Skin of body (tissue), 1 donor: ENCODE measurements at regions not wholly inside any gene's neighbourhood (a gene's known extent, or its start where the extent isn't known, plus 50 kb on each side); places are given as distances from the start of the nearest gene placed in this dataset.

Experiments used
- DNase-seq: peaks from one replicate; lab custom pipeline; 2025; lab: John Stamatoyannopoulos, UW

DNA sequence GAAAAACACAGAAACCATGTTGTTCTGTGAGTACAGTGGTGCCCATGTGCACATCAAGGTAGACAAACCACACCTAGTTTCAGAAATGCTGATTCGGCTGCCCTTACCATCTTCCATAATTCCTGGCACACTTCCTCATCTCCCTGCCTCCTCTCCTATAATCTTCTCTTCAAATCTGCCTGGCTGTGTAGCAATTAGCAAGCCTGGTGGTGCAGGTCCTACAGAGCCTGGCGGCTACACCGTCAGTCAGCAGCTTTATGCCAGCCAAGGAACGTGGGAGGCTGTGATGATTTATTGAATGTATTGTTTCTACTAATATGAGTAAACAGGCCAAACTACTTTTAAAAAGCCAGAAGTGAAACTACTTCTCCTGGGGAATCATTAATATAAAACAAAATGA is 106.8 kb downstream of the SEMA6D start:
- no peak for DNase-seq

DNA sequence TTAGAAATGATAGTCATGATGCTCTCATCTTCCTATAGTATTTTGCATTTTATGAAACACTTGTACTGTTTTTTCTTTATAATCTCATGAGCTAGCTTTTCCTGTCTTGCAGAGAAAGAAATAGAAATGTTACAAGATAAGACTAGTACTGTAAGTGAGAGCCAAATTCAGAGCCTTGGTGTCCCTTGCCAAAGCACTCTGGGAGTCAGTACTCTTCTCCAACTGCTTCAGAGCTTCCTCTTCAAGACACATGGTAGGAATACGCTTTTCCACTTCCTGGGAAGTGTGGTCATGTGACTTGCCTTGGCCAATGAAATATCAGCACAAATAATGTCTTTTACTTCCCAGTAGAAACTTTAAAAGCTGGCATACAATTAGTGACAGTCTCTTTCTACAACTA is 112.4 kb downstream of the SEMA6D start:
- no peak for DNase-seq

DNA sequence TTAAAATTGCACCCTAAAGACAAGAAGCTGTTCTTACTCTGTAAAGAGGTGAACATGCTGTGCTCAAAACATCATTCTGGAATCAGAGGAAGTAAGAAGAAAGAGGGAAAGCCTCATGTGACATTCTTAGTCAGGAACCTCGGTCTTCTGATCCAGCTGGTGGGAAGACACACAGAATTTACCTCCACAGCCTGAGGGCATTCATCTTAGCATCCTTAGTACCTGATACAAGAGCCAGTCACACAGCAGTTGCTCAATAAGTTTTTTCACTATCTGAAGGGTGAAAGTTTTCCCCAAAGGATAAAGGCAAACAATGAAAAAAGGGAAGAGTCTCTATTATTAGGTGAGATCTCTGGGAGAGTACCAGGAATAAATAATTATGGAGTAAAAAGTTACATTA is 116.8 kb downstream of the SEMA6D start:
- DNase-seq = no peak

- no peak for DNase-seq
These were observed 122.0 kb downstream of the SEMA6D start for GRCh38 chr15:47839233-47839825.

DNA sequence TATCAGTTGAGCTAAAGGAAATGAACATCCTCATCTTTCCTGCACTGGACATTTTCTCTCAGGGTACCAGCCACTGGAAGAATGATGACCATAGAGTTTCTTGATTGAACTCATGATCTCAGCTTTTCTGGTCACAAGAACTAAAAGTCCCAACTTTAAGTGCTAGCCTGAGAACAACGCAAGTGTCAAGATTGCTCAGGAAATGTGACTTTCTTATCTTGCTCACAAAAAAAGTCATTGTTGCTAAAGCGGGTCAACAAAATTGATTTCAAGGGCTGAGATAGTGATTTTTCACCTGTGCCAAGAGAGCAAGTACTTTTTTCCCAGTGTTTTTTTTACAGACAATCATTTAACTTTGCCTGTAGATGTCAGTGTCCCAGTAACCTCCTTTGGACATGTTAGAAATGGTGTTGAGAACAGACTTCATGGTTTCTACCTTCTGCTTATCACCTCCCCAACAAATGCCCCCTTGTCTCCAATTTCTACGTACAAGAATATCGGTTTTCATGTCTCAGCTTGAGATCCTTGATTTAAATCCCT is 125.9 kb downstream of the SEMA6D start:
- DNase-seq = no peak

DNA sequence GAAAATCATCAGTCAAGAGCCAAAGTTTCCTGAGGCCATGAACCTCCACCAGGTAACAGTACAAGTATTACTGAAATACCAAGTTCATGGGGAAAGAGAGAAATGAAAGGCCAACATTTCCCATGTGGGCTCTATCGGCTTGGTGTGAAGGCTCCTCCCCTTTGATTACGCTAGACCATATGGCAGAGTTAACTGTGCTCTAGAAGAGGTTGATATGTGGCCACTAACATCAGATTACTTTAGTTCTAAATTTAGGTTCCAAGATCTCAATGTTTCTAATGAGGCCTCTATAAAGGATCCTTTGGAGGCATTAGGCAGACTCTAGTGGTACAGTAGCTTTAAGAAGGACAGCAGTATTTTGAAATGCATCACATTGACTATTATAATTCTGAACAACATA is 127.1 kb downstream of the SEMA6D start:
- no peak for DNase-seq

GRCh38 chr15:47846128-47846868 is 129.0 kb downstream of the SEMA6D start:
- DNase-seq = no peak

- DNase-seq = no peak
These were observed 129.6 kb downstream of the SEMA6D start for GRCh38 chr15:47846876-47847275.

DNA sequence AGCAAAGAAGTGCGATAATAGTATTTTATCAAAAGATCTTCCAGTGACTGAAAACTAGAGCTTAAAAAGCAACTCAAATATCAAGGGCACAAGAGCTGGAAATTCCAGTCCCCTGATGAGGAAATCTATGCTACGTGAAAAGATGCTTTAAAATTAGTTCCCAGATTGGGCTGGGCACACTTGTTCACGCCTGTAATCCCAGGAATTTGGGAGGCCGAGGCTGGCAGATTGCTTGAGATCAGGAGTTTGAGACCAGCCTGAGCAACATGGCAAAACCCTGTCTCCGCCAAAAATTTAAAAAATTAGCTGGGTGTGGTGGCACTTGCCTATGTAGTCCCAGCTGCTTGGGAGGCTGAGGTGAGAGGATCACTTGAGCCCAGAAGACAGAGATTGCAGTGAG is 138.8 kb downstream of the SEMA6D start:
- DNase-seq = no peak

DNA sequence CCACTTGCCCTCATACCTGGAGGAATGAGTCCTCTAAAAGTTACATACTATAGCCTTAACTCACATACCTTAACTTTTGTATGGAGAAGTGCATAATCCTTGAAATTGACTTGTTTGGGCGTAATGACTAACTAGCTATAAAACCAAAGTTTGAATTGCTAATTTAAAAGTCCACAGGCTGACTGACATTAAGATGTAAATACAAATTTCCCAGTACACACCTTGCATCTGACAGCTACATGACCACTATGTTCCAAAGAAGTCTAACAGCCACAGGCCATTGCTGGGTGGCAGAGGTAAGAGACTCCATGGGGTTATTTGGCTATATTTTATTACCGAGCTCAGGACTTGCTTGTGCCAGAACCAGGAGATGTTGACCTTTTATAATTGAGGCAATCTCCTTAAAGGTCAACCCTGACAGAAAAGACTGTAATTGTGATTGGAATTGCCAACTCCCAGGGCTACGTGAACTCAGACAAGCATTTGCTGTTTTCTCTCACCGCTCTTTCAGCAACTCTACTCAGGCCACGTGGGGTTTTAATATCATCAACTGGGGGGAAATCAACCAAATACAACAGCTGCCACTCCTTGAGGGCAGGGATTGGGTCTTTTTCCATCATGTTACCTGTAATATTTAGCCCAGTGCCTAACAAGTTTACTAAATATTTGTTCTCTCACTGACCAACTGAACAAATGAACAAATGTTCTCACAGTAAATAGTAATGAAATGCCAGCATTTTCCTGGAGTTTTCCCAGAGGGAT is 139.9 kb downstream of the SEMA6D start:
- no peak for DNase-seq

GRCh38 chr15:47857776-47858167 is 140.5 kb downstream of the SEMA6D start:
- DNase-seq = no peak

DNA sequence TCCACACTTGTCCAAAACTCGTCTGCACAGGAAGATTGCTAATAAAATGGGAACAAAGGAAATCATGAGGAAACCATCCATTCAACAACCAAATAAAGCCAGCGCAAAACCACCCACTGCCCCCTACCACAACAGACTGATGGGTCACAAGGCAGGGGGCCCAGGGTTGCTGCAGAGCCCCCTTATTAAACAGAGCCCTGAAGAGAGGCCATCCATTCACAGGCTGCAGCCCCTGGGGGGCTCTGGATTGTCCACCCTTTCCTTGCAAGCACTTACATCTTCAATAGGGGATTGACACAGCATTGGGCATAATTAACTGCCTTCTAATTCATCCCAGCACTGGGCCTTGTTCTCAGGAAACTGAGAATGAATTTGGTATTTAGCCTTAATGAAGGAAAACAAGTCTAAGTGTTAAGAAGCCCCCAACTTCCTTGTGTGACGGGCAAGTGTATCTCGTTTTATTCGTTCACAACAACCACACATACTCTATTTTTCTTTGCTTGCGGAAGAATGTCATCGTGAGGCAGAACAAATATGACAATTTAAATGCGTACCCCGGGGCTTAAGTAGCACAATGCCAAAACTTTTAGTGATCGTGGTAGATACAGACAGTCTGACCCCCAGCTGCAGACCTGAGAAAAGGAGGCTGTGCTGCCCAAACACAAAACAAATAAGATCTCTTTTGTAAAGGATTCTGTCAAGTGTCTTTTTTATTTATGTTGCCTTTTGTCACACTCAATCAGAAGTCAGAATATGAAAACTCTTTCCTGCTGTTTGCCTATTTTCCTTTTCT is 144.0 kb downstream of the SEMA6D start:
- no peak for DNase-seq

DNA sequence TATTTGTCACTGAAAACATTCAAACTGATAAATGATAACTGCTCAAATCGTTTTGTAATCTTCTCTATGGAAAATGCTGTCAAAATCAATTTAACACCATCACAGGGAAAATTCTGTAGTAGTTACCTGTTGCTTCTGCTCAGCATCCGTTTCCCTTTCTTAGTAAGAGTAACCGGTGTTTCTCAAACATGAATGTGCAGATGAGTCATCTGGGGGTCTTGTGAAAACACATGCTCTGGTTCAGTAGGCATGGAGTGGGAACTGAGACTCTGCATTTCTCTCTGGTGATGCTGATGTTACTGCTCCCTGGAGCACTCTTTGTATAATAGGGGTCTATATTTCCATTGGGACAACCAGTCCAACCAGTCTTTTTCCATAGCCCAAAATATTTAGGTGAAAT is 145.1 kb downstream of the SEMA6D start:
- no peak for DNase-seq

GRCh38 chr15:47866446-47866845 is 149.1 kb downstream of the SEMA6D start:
- peak; percentile 33 for DNase-seq

DNA sequence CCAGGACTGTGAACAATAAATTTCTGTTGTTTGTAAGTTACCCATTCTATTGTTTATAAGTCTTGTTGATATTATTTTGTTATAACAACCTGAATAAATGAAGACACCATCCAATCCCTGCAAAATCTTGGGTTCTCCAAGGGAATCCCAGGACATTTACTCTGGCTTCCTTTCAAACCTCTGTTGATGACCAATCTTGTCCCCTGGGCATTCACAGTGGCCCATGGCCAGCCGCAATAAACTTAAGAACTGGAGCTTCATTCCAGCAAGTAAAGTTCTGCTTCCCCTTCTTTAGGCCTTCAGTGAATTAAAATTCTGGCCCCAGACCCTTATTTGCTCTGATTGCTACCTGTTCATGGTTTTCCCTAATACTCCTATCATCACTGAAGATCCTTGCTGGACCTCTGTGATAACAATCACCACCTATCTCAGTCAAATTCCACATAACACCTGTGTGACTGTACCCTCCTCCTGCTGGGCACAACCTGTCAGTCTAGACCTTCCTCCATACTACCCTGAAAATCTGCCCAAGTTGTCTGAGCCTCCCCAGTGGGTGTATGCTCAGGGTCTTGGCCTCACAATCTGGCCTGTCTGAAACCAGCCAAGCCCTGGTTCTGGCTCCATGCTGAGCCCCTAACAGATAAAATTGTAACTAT is 153.1 kb downstream of the SEMA6D start:
- DNase-seq = no peak

- DNase-seq = no peak
These were observed 153.8 kb downstream of the SEMA6D start for GRCh38 chr15:47870956-47871625.

DNA sequence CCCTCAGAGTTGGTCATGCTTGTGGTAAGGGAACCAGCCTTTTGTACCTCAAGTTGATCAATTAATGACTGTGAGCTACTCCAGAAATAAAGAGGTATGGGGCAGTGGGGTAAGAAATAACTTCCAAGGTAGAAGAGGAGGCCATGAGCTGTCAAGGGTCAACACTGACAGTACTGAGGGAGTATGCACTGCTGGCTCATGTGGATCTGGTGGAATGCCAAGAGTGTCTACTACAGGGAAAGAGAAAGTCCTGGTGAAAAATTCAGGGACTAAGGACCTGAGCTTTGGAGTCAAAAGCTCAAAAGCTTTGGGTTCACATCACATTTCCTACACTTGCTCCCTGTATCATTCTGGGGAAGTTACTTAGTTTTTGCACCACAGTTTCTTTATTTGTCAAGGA is 154.9 kb downstream of the SEMA6D start:
- DNase-seq = no peak

DNA sequence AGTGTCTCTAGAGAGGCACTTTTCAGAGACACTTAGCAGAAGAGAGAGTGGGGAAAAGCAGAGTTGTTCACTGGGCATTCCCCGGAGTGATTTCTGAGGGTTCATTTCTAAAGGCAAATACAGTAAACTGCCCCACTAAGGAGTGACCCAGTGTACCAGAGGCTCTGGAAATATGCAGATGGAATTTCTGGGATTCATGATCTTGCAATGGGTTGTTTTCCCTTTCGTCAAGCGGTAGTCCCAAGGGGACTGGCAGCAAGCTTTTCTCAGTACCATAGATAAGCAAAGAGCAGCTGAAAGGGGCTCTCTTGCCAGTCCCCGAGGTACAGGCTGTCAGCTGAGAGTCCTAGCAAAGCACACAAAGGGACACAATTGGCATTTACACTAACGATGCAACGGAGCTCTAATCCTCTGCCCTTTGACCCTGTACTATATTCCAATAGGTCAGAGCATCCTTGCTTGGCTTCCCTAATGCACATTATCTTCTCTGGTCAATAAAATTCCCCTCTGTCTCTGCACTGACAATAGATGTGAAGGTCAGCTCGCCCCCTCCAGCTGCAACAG is 155.6 kb downstream of the SEMA6D start:
- peak; percentile 8 for DNase-seq

DNA sequence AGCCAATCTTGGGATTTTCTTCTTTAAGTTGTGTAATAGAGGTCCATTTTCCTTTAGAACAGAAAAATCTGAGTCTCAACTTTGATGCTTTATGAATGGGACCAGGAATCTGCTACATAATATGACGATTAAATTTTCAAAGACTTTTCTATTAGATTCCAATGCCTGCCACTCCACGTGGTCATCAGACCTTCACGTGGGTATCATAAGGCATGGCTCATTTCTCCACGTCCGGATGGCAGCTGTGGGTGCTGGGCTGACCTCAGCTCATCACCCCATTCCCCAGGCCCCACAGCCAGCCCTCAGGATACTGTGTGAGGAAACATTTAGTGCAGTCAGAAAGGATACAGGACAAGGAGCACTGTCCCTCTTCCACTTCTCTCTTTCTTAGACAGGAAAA is 159.7 kb downstream of the SEMA6D start:
- DNase-seq = no peak

DNA sequence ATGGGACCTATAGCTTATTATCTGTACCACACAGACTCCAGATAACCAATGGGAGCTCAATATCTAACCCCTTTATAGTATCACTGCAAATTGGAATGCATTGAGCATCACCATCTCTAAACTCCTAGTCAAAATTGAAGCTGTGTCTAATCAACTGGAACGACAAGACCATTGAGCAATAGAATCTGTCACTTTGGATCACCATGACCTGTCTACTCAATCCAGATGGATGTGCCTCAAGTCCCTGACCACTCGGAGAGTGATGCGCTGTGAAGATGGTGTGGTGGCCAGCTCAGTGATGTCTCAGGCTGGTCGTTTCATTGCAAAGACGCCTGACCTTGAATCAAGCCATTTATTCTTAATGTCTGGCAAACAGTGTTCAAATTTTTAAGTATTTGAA is 160.5 kb downstream of the SEMA6D start:
- DNase-seq = no peak
